ENCODE measurements at regions not wholly inside any gene's neighbourhood (a gene's known extent, or its start where the extent isn't known, plus 50 kb on each side); places are given as distances from the start of the nearest gene placed in this dataset.
"Not testable (repeated sequence)": the region's sequence is repeated elsewhere in the genome, so short reads cannot be mapped to it uniquely, and the experiment has no call there.

- DNase-seq (ENCODE audit: low spot score): no peak
These were observed 1509.0 kb downstream of the GRIK2 start for GRCh38 chr6:102902471-102902870.

GRCh38 chr6:102895683-102896082, 1502.2 kb downstream of the GRIK2 start:
- no peak for DNase-seq (ENCODE audit: low spot score)

GRCh38 chr6:102885165-102885564, 1491.7 kb downstream of the GRIK2 start:
- DNase-seq (ENCODE audit: low spot score): no peak

- DNase-seq (ENCODE audit: low spot score): no peak
These were observed 1459.9 kb downstream of the GRIK2 start for GRCh38 chr6:102853249-102853955.

- DNase-seq (ENCODE audit: low spot score): no peak
These were observed 1455.3 kb downstream of the GRIK2 start for GRCh38 chr6:102848796-102849195.

GRCh38 chr6:102848210-102848609, 1454.7 kb downstream of the GRIK2 start:
- no peak for DNase-seq (ENCODE audit: low spot score)

GRCh38 chr6:102841060-102841459, 1447.6 kb downstream of the GRIK2 start:
- DNase-seq (ENCODE audit: low spot score): no peak

GRCh38 chr6:102832021-102832420, 1438.5 kb downstream of the GRIK2 start:
- DNase-seq (ENCODE audit: low spot score): no peak

- no peak for DNase-seq (ENCODE audit: low spot score)
These were observed 1426.6 kb downstream of the GRIK2 start for GRCh38 chr6:102820098-102820497.

GRCh38 chr6:102815207-102815606, 1421.7 kb downstream of the GRIK2 start:
- DNase-seq (ENCODE audit: low spot score): no peak

GRCh38 chr6:102813489-102814275, 1420.2 kb downstream of the GRIK2 start:
- no peak for DNase-seq (ENCODE audit: low spot score)

GRCh38 chr6:102812242-102812641, 1418.7 kb downstream of the GRIK2 start:
- no peak for DNase-seq (ENCODE audit: low spot score)

- DNase-seq (ENCODE audit: low spot score): not testable (repeated sequence)
These were observed 1415.5 kb downstream of the GRIK2 start for GRCh38 chr6:102808944-102809505.

- no peak for DNase-seq (ENCODE audit: low spot score)
These were observed 1405.5 kb downstream of the GRIK2 start for GRCh38 chr6:102799051-102799450.

GRCh38 chr6:102798636-102799035, 1405.1 kb downstream of the GRIK2 start:
- DNase-seq (ENCODE audit: low spot score): no peak

- DNase-seq (ENCODE audit: low spot score): no peak
These were observed 1400.2 kb downstream of the GRIK2 start for GRCh38 chr6:102793752-102794151.

GRCh38 chr6:102774326-102774725, 1380.8 kb downstream of the GRIK2 start:
- no peak for DNase-seq (ENCODE audit: low spot score)

- no peak for DNase-seq (ENCODE audit: low spot score)
These were observed 1380.1 kb downstream of the GRIK2 start for GRCh38 chr6:102773636-102774035.

GRCh38 chr6:102766963-102767362, 1373.5 kb downstream of the GRIK2 start:
- no peak for DNase-seq (ENCODE audit: low spot score)

GRCh38 chr6:102764317-102764716, 1370.8 kb downstream of the GRIK2 start:
- DNase-seq (ENCODE audit: low spot score): no peak

- DNase-seq (ENCODE audit: low spot score): no peak
These were observed 1370.4 kb downstream of the GRIK2 start for GRCh38 chr6:102763891-102764290.

GRCh38 chr6:102761872-102762271, 1368.4 kb downstream of the GRIK2 start:
- DNase-seq (ENCODE audit: low spot score): no peak

- DNase-seq (ENCODE audit: low spot score): no peak
These were observed 1365.9 kb downstream of the GRIK2 start for GRCh38 chr6:102759415-102759814.

Data from activated CD4-positive, alpha-beta T cell treated with anti-CD3 and anti-CD28 coated beads, Interleukin-2, Interleukin-4, amounts not matched to agents 100 ng/mL and 50 ng/mL, durations not matched to agents 16 hours and 8 hours (primary cell).